Activated T-cell treated with anti-CD3 and anti-CD28 coated beads for 4 hours (primary cell): ENCODE measurements at regions not wholly inside any gene's neighbourhood (a gene's known extent, or its start where the extent isn't known, plus 50 kb on each side); places are given as distances from the start of the nearest gene placed in this dataset.

Experiments
- DNase-seq: peaks from one replicate; pipeline ENCODE4 v3.0.0-alpha.2; 2020

DNA sequence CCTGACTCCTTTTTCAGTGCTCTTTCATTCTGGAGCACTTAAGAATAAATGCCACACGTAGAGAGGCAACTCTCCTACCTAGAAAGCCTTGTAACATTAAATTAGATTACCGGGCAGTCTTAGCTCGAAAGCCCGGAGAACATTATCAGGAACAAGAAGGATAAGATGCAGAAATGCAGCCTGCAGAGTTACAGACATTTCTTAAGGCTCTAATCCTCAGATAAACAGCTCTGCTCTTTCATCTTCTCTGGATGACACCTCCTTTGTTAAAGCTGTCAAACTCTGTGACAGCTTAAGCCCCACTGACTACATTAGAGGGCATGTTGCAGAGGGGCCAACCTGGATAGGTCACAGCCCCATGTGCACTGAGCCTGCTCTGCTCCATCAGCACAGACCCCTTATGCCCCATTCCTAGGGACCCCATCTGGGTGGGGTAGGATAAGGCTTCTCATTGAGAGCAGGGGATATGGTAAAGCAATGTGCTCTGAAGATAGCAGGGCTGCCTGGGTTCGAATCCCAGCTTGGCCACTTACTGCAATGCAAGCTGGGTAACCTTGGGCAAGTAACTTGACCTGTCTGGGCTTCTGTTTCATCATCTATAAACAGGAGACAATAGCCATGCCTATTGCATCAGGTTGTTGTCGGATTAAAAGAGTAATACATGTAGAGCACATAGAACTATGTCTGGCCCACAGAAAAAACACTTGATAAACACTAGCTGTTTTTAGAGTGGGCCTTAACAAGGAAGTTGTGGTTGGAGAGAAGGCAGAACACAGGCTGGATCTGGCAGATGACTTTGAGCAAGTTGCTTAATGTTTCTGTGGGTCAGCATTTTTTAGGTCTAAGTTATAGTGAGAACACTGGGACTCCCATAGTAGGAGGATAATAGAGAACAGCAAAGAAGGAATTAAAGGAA lies 111.4 kb downstream of the THNSL2 start:
- no peak for DNase-seq

- no peak for DNase-seq
Observed at GRCh38 chr2:88269836-88270235, 99.7 kb downstream of the THNSL2 start.

DNA sequence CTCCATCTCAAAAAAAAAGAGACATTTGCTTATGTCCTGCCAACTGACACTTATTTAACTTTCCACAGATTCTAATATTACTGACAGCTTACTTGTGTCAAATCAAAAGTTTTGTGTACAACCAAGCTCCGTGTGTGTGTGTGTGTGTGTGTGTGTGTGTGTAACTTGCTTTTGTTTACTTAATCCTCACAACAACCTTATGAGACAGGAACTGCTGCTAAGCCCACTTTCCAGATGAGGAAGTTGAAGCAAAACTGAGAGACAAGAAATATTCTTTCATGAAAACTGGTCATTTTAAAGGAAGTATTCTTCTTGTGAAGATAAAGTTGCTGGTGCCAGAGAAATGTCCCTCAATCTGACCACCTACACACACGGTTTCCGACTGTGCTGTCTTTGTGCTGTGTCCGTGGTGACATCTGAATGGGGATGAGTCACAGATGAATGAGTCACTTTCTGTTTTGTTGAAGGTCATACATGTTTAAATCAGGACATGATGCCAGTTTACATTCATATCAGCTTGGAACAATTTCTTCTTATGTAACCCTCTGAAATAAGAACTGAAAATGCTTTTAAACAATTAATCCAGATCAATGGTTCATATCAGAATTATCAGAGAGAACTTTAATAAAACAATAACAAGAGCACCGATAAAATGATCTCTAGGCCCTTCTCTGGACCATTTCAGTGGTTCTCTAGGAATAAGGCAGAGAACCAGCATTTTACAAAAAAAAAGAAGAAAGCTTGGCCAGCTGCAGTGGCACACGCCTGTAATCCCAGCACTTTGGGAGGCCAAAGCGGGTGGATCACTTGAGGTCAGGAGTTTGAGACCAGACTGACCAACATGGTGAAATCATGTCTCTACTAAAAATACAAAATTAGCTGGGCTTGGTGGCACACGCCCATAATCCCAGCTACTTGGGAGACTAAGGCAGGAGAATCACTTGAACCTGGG lies 95.5 kb downstream of the THNSL2 start:
- no peak for DNase-seq

DNA sequence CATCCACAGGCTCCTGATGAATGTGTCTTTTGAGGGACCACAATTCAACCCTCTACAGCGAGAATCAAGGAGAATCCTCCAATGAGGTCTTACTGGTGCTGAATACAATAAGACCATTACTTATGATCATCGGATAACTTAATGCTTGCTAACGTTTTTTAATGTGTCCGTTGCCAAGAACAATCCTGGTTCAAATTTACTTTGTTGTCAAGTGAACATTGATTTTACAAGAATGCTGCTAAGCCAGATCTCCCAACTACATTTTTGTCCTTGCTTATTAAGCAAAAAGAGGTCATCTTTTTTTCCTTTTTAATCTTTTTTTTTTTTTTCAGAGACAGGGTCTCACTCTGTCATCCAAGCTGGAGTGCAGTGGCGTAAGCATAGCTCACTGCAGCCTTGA lies 93.7 kb downstream of the THNSL2 start:
- DNase-seq: no peak

DNA sequence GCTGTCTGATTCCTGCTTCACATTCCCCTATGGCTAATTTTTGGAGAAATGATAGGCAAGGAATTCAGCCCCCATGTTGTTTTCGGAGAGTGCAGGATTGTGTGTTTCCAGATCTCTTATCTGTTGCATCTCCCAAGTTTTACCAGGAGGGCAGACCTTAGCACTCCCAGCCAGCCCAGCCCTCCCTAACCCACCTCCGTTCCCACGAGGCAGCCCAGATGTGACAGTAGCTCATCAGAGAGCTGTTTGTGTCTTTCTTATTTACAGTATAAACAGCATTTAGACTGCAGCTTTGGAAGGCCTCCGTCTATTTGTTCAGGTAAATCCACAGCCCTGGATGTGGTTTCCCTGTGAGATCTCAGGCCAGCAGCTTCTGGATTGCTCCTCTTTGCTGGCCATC lies 91.6 kb downstream of the THNSL2 start:
- DNase-seq: no peak

GRCh38 chr2:88258208-88258607 lies 88.1 kb downstream of the THNSL2 start:
- no peak for DNase-seq

- no peak for DNase-seq
Observed at GRCh38 chr2:88254437-88255091, 84.4 kb downstream of the THNSL2 start.

- no peak for DNase-seq
Observed at GRCh38 chr2:88253997-88254396, 83.9 kb downstream of the THNSL2 start.

- DNase-seq: no peak
Observed at GRCh38 chr2:88253375-88253774, 83.2 kb downstream of the THNSL2 start.

GRCh38 chr2:88252646-88253045 lies 82.5 kb downstream of the THNSL2 start:
- no peak for DNase-seq

GRCh38 chr2:88252111-88252510 lies 82.0 kb downstream of the THNSL2 start:
- no peak for DNase-seq

DNA sequence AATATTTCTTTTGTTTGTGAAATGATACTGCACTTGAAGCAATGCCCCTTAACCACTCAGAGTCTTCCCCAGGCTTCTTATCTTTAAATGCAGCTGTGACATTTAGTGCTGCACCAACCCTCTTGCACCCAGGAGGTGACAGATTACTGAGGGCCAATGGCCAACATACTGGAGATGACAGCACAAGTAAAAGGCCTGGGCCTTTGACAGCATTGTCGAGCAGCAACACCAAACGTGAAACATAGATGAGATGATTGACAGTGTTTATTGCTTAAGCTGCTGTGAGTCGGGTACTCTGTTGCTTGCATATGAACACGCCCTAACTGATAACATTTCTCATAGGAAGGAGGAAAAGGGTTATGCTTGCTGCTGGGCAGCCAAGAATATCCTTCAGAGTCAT lies 80.3 kb downstream of the THNSL2 start:
- DNase-seq: no peak

DNA sequence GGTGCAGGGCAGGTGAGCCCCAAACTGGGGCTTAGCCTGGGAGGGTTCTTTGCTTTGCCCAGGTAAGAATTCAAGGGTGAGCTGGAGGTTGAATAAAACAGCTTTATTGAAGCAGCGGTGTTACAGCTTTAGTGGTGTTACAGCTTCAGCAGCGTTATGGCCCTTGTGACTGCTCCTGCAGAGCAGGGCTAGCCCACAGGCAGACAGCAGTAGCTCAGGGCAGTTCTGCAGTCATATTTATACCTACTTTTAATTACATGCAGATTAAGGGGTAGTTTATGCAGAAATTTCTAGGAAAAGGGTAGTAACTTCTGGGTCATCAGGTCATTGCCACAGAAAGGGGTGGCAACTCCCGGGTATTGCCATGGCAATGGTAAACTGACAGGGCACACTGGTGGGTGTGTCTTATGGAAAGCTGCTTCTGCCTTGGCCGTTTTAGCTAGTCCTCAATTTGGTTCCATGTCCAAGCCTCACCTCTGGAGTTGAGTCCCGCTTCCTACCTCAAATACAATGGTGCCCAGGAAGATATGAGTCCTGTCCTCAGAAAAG lies 78.2 kb downstream of the THNSL2 start:
- DNase-seq: no peak

GRCh38 chr2:88247531-88247930 lies 77.4 kb downstream of the THNSL2 start:
- DNase-seq: no peak

DNA sequence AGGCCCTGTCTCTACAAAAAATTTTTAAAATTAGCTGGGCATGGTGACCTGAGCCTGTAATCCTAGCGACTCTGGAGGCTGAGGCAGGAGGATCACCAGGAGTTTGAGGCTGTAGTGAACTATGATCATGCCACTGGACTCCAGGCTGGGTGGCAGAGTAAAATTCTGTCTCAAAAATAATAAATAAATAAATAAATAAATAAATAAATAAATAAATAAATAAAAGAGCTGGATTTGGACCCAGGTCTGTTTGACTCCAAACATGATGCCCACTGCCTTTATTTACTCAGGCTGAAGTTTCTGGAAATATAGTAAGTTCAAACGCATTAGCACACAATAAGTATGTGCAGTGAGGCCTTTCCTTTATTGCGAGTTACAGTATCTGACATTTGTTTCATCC lies 75.0 kb downstream of the THNSL2 start:
- DNase-seq: no peak

DNA sequence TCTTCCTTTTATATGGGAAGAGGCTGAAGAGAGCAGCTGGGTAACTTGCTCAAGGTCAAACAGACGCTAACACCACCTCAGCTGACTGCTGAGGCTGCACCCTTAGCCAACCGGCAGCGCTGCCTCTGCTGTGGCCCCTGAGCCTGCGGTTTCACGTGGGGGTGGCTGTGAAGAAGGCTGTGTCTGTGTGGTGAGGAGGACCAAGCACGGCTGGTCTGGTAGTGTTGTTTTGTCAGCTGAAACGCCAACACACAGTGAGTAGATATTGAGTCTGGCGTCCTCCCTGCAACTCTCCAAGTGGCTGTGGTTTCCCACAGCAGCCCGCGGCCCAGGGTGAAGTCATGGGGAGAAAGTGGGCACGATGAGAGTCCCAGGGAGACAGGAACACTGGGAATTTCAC lies 69.6 kb downstream of the THNSL2 start:
- no peak for DNase-seq

GRCh38 chr2:88236666-88237065 lies 66.5 kb downstream of the THNSL2 start:
- no peak for DNase-seq
